GM12878 (cell line): ENCODE measurements at regions not wholly inside any gene's neighbourhood (a gene's known extent, or its start where the extent isn't known, plus 50 kb on each side); places are given as distances from the start of the nearest gene placed in this dataset.

Source experiments
- ATAC-seq: fragments of 200-7000 bp; cut with Tn5 transposase; 3 replicates; pipeline ENCODE4 v1.9.1; 2020; ENCODE audit warnings: mild to moderate bottlenecking, moderate library complexity
- BruUV-seq: library from RNA; stranded (reverse); fragments of 400-500 nt; replicated peaks from 2 replicates; lab custom pipeline; 2021; lab: Mats Ljungman, UMichigan
- CTCF ChIA-PET: fragments of 300-600 bp; sonication (Branson Sonifier 250); formaldehyde crosslinking; extraction: SDS; loops from one replicate; lab custom pipeline; 2021; ENCODE audit warnings: inconsistent platforms; lab: Yijun Ruan, JAX
- POLR2A ChIA-PET: fragments of 350-600 bp; formaldehyde crosslinking; extraction: SDS; loops from one replicate; lab custom pipeline; 2021; ENCODE audit warnings: inconsistent platforms; lab: Charles Lee
- RAD21 ChIA-PET: fragments of 300-600 bp; sonication (Branson Sonifier 250); formaldehyde crosslinking; loops from one replicate; lab custom pipeline; 2023; ENCODE audit warnings: antibody characterized with exemption; ENCODE audit not compliant: unreplicated experiment; lab: Charles Lee
- SMC1A ChIA-PET: fragments of 300-600 bp; sonication (Branson Sonifier 250); formaldehyde crosslinking; loops from one replicate; lab custom pipeline; 2023; ENCODE audit not compliant: unreplicated experiment, uncharacterized antibody; lab: Charles Lee
- DNase-seq: peaks from one replicate; pipeline ENCODE4 v3.0.0-alpha.2; 2011; ENCODE audit warnings: low read depth, low spot score
- FAIRE-seq: peaks from 3 replicates; lab custom pipeline; 2011; peaks lifted over from hg19 to GRCh38; lab: Jason Lieb, UNC
- H2AFZ ChIP-seq: 2 replicates; pipeline ENCODE4 v1.6.0; 2011; ENCODE audit warnings: low read depth, low read length, control low read depth; ENCODE audit not compliant: control insufficient read depth
- H3K27ac ChIP-seq: 2 replicates; pipeline ENCODE4 v1.5.1; 2011; ENCODE audit warnings: control low read depth; ENCODE audit not compliant: control insufficient read depth, insufficient read depth
- H3K27me3 ChIP-seq, 2 experiments: replicated peaks in 1 of 2; 2 replicates each; pipeline versions ENCODE4 v1.6.0 to v1.6.1; 2011; ENCODE audit warnings: low read length in 1 of 2; ENCODE audit not compliant: control insufficient read depth in 2 of 2, insufficient read depth in 2 of 2
- H3K36me3 ChIP-seq, 2 experiments: 2 replicates each; pipeline ENCODE4 v1.5.1; 2011; ENCODE audit warnings: low read length in 1 of 2; ENCODE audit not compliant: control insufficient read depth in 2 of 2, insufficient read depth in 2 of 2
- H3K4me1 ChIP-seq: 2 replicates; pipeline ENCODE4 v1.6.1; 2011; ENCODE audit warnings: mild to moderate bottlenecking, low read length, moderate library complexity, mixed read lengths; ENCODE audit not compliant: control insufficient read depth, insufficient read depth
- H3K4me2 ChIP-seq: 2 replicates; pipeline ENCODE4 v1.6.0; 2011; ENCODE audit warnings: control low read depth; ENCODE audit not compliant: control insufficient read depth, insufficient read depth
- H3K4me3 ChIP-seq: fragments of 200-600 bp; sonication (generic); 2 replicates; pipeline ENCODE4 v1.5.1; 2016
- H3K79me2 ChIP-seq: 2 replicates; pipeline ENCODE4 v1.6.0; 2011; ENCODE audit warnings: low read length; ENCODE audit not compliant: control insufficient read depth, insufficient read depth
- H3K9ac ChIP-seq: 2 replicates; pipeline ENCODE4 v1.8.0; 2011; ENCODE audit warnings: low read length, control low read depth, mixed read lengths; ENCODE audit not compliant: control insufficient read depth, insufficient read depth
- H3K9me3 ChIP-seq: replicated peaks from 3 replicates; pipeline ENCODE4 v1.5.1; 2011; ENCODE audit warnings: mild to moderate bottlenecking, low read length; ENCODE audit not compliant: control insufficient read depth, insufficient read depth
- H4K20me1 ChIP-seq: 2 replicates; pipeline ENCODE4 v1.6.0; 2011; ENCODE audit not compliant: control insufficient read depth, insufficient read depth
- BRCA1 ChIP-seq: IDR thresholded peaks from 2 replicates; pipeline ENCODE4 v1.6.1; 2011; ENCODE audit warnings: low read depth, low read length, improper control_type of control experiment
- CHD4 ChIP-seq: fragments of 200-600 bp; sonication (generic); IDR thresholded peaks from 2 replicates; pipeline ENCODE4 v1.6.1; 2016; ENCODE audit warnings: mild to moderate bottlenecking
- EED ChIP-seq: sonication (generic); IDR thresholded peaks from 2 replicates; pipeline ENCODE4 v1.6.1; 2016; ENCODE audit warnings: antibody characterized with exemption, low read depth
- EGR1 ChIP-seq, 2 experiments: IDR thresholded peaks; 1 replicate in 1 of 2; 2 replicates in 1 of 2; pipeline ENCODE4 v1.6.1; 2011 to 2012; ENCODE audit warnings: low read depth in 2 of 2, low read length in 2 of 2, borderline replicate concordance in 1 of 2, mild to moderate bottlenecking in 1 of 2, moderate library complexity in 1 of 2
- ETV6 ChIP-seq, 2 experiments: fragments of 450-650 bp in 1 of 2; IDR thresholded peaks in 1 of 2; conservative IDR thresholded peaks in 1 of 2; 2 replicates each; pipeline ENCODE4 v1.6.1; 2014; ENCODE audit warnings: antibody characterized with exemption in 1 of 2, borderline replicate concordance in 1 of 2, low read depth in 1 of 2, mild to moderate bottlenecking in 1 of 2, moderate library complexity in 1 of 2
- EZH2 ChIP-seq: IDR thresholded peaks from 2 replicates; pipeline ENCODE4 v1.6.1; 2012; ENCODE audit warnings: low read depth, mild to moderate bottlenecking, control low read depth, inconsistent platforms, low read length, borderline replicate concordance; ENCODE audit not compliant: control insufficient read depth
- GATAD2B ChIP-seq: fragments of 450-650 bp; conservative IDR thresholded peaks from 2 replicates; pipeline ENCODE4 v1.6.1; 2017; ENCODE audit warnings: low read depth, mild to moderate bottlenecking, moderate library complexity
- LARP7 ChIP-seq: fragments of 450-650 bp; IDR thresholded peaks from 2 replicates; pipeline ENCODE4 v1.6.1; 2017; ENCODE audit warnings: mild to moderate bottlenecking
- NFIC ChIP-seq: IDR thresholded peaks from 2 replicates; pipeline ENCODE4 v1.6.1; 2012; ENCODE audit warnings: low read depth, mild to moderate bottlenecking, inconsistent platforms, low read length, moderate library complexity
- PAX5 ChIP-seq: IDR thresholded peaks from 2 replicates; pipeline ENCODE4 v1.6.1; 2011; ENCODE audit warnings: low read depth, low read length, borderline replicate concordance
- POLR2A ChIP-seq: IDR thresholded peaks from 2 replicates; pipeline ENCODE4 v1.6.1; 2011; ENCODE audit warnings: low read depth, mild to moderate bottlenecking, low read length
- RBBP5 ChIP-seq: fragments of 200-600 bp; sonication (generic); conservative IDR thresholded peaks from 2 replicates; pipeline ENCODE4 v1.6.1; 2016
- TCF12 ChIP-seq: IDR thresholded peaks from 2 replicates; pipeline ENCODE4 v1.6.1; 2011; ENCODE audit warnings: low read depth, mild to moderate bottlenecking, low read length
- ZNF24 ChIP-seq: fragments of 450-650 bp; IDR thresholded peaks from 2 replicates; pipeline ENCODE4 v1.6.1; 2017; ENCODE audit warnings: antibody characterized with exemption, mild to moderate bottlenecking
- ZZZ3 ChIP-seq: IDR thresholded peaks from 2 replicates; pipeline ENCODE4 v1.6.1; 2011; ENCODE audit warnings: low read depth; ENCODE audit not compliant: control insufficient read depth, insufficient read length
- WGBS: methylation state at CpG from one replicate; pipeline ENCODE4 v1.1.6; 2016; ENCODE audit warnings: low lambda C conversion rate; ENCODE audit not compliant: insufficient replicate concordance, insufficient coverage; ENCODE audit errors: missing lambda C conversion rate; 5-methylcytosine and 5-hydroxymethylcytosine counted together
- in situ Hi-C: fragments of 300-500 bp; cut with MboI; formaldehyde crosslinking; loops from 9 replicates; pipeline ENCODE4 v1.14.3; 2018; ENCODE audit warnings: mixed read lengths
- intact Hi-C: fragments of 100-400 bp; cut with micrococcal nuclease; formaldehyde crosslinking; loops from one replicate; pipeline ENCODE4 v1.14.2; 2022; ENCODE audit not compliant: unreplicated experiment
- TF ChIP-seq, protein P1 (sequence below): fragments of 450-650 bp; IDR thresholded peaks from 2 replicates; pipeline ENCODE4 v1.6.1; 2017; ENCODE audit warnings: borderline replicate concordance
- TF ChIP-seq, protein P2 (sequence below): fragments of 450-650 bp; IDR thresholded peaks from 2 replicates; pipeline ENCODE4 v1.6.1; 2016; ENCODE audit warnings: mild to moderate bottlenecking
- TF ChIP-seq, protein P3 (sequence below): fragments of 450-650 bp; IDR thresholded peaks from 2 replicates; pipeline ENCODE4 v1.6.1; 2017; ENCODE audit warnings: mild to moderate bottlenecking
- TF ChIP-seq, protein P4 (sequence below): fragments of 450-650 bp; IDR thresholded peaks from 2 replicates; pipeline ENCODE4 v1.6.1; 2014; ENCODE audit warnings: mild to moderate bottlenecking

DNA sequence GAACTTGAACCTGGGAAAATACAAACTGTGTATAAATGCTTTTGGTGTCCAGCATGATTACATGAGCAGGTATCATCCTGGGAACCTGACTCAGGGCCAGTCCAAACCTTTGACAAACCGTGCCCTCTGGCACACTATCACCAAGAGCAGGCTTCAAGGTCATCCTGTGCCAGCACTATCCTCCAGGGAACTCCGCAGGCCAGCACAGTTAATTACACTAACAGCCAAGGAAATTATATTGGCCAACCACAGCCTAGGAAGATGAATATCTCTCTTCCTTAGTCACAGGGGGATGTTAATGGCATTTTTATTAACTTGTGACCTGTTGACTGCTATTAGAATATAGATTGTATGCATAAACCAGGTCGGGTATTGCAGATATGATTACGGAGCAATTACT is 262.0 kb downstream of the TUSC7 start:
- BruUV-seq: no TSS peak

More for the DNA sequence above, 262.0 kb downstream of the TUSC7 start:
- H2AFZ ChIP-seq: no peak overlapping the region
- no peak overlapping the region for H3K9ac ChIP-seq
- no peak overlapping the region for H3K4me2 ChIP-seq
- ChIA-PET RAD21 (no interaction called here), CTCF (no interaction called here), POLR2A (no interaction called here), SMC1A (no interaction called here)
- no peaks in the 10 kb centered on the region for H3K9me3 ChIP-seq
- FAIRE-seq (no peak), ATAC-seq (no peak), DNase-seq (no peak)
- H3K4me3 ChIP-seq: no peak overlapping the region
- H3K79me2 ChIP-seq: no peaks in the 10 kb centered on the region
- no peaks in the 10 kb centered on the region for H3K27me3 ChIP-seq
- no peak overlapping the region for H3K27ac ChIP-seq
- H3K4me1 ChIP-seq: no peaks in the 10 kb centered on the region
- H3K36me3 ChIP-seq: no peaks in the 10 kb centered on the region
- WGBS: 20% methylated on average over 4 of the region's 4 CpGs
- in situ Hi-C loops (no loop called here), intact Hi-C loops (no loop called here)
- no peaks in the 10 kb centered on the region for H4K20me1 ChIP-seq
- TF ChIP-seq, protein P1, sequence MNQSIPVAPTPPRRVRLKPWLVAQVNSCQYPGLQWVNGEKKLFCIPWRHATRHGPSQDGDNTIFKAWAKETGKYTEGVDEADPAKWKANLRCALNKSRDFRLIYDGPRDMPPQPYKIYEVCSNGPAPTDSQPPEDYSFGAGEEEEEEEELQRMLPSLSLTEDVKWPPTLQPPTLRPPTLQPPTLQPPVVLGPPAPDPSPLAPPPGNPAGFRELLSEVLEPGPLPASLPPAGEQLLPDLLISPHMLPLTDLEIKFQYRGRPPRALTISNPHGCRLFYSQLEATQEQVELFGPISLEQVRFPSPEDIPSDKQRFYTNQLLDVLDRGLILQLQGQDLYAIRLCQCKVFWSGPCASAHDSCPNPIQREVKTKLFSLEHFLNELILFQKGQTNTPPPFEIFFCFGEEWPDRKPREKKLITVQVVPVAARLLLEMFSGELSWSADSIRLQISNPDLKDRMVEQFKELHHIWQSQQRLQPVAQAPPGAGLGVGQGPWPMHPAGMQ: no peak
- TF ChIP-seq, protein P2, sequence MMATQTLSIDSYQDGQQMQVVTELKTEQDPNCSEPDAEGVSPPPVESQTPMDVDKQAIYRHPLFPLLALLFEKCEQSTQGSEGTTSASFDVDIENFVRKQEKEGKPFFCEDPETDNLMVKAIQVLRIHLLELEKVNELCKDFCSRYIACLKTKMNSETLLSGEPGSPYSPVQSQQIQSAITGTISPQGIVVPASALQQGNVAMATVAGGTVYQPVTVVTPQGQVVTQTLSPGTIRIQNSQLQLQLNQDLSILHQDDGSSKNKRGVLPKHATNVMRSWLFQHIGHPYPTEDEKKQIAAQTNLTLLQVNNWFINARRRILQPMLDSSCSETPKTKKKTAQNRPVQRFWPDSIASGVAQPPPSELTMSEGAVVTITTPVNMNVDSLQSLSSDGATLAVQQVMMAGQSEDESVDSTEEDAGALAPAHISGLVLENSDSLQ: no peak
- TF ChIP-seq, protein P3, sequence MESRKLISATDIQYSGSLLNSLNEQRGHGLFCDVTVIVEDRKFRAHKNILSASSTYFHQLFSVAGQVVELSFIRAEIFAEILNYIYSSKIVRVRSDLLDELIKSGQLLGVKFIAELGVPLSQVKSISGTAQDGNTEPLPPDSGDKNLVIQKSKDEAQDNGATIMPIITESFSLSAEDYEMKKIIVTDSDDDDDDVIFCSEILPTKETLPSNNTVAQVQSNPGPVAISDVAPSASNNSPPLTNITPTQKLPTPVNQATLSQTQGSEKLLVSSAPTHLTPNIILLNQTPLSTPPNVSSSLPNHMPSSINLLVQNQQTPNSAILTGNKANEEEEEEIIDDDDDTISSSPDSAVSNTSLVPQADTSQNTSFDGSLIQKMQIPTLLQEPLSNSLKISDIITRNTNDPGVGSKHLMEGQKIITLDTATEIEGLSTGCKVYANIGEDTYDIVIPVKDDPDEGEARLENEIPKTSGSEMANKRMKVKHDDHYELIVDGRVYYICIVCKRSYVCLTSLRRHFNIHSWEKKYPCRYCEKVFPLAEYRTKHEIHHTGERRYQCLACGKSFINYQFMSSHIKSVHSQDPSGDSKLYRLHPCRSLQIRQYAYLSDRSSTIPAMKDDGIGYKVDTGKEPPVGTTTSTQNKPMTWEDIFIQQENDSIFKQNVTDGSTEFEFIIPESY: no peak
- TF ChIP-seq RBBP5 (no peak), ZNF24 (no peak), BRCA1 (no peak), NFIC (no peak), POLR2A (no peak), GATAD2B (no peak), PAX5 (no peak), EED (no peak), ZZZ3 (no peak), EGR1 (IDR thresholded peaks at IDR 0.05; ENCODE audit: borderline replicate concordance in 1 of 2, low read depth in 2 of 2, low read length in 2 of 2) (no peak), TCF12 (no peak), LARP7 (no peak), ETV6 (conservative IDR thresholded peaks at IDR 0.05 in 1 of 2, IDR thresholded peaks at IDR 0.05 in 1 of 2; ENCODE audit: borderline replicate concordance in 1 of 2, low read depth in 1 of 2) (no peak), CHD4 (no peak), EZH2 (no peak)
- TF ChIP-seq, protein P4, sequence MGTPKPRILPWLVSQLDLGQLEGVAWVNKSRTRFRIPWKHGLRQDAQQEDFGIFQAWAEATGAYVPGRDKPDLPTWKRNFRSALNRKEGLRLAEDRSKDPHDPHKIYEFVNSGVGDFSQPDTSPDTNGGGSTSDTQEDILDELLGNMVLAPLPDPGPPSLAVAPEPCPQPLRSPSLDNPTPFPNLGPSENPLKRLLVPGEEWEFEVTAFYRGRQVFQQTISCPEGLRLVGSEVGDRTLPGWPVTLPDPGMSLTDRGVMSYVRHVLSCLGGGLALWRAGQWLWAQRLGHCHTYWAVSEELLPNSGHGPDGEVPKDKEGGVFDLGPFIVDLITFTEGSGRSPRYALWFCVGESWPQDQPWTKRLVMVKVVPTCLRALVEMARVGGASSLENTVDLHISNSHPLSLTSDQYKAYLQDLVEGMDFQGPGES: no peak
